GM12878 (cell line): ENCODE measurements at regions not wholly inside any gene's neighbourhood (a gene's known extent, or its start where the extent isn't known, plus 50 kb on each side); places are given as distances from the start of the nearest gene placed in this dataset.

ENCODE experiments used
- ATAC-seq: fragments of 200-7000 bp; cut with Tn5 transposase; 3 replicates; pipeline ENCODE4 v1.9.1; 2020; ENCODE audit warnings: mild to moderate bottlenecking, moderate library complexity
- BruUV-seq: library from RNA; stranded (reverse); fragments of 400-500 nt; replicated peaks from 2 replicates; lab custom pipeline; 2021; lab: Mats Ljungman, UMichigan
- CTCF ChIA-PET: fragments of 300-600 bp; sonication (Branson Sonifier 250); formaldehyde crosslinking; extraction: SDS; loops from one replicate; lab custom pipeline; 2021; ENCODE audit warnings: inconsistent platforms; lab: Yijun Ruan, JAX
- POLR2A ChIA-PET: fragments of 350-600 bp; formaldehyde crosslinking; extraction: SDS; loops from one replicate; lab custom pipeline; 2021; ENCODE audit warnings: inconsistent platforms; lab: Charles Lee
- RAD21 ChIA-PET: fragments of 300-600 bp; sonication (Branson Sonifier 250); formaldehyde crosslinking; loops from one replicate; lab custom pipeline; 2023; ENCODE audit warnings: antibody characterized with exemption; ENCODE audit not compliant: unreplicated experiment; lab: Charles Lee
- SMC1A ChIA-PET: fragments of 300-600 bp; sonication (Branson Sonifier 250); formaldehyde crosslinking; loops from one replicate; lab custom pipeline; 2023; ENCODE audit not compliant: unreplicated experiment, uncharacterized antibody; lab: Charles Lee
- DNase-seq: peaks from one replicate; pipeline ENCODE4 v3.0.0-alpha.2; 2011; ENCODE audit warnings: low read depth, low spot score
- FAIRE-seq: peaks from 3 replicates; lab custom pipeline; 2011; peaks lifted over from hg19 to GRCh38; lab: Jason Lieb, UNC
- H2AFZ ChIP-seq: 2 replicates; pipeline ENCODE4 v1.6.0; 2011; ENCODE audit warnings: low read depth, low read length, control low read depth; ENCODE audit not compliant: control insufficient read depth
- H3K27ac ChIP-seq: 2 replicates; pipeline ENCODE4 v1.5.1; 2011; ENCODE audit warnings: control low read depth; ENCODE audit not compliant: control insufficient read depth, insufficient read depth
- H3K27me3 ChIP-seq, 2 experiments: replicated peaks in 1 of 2; 2 replicates each; pipeline versions ENCODE4 v1.6.0 to v1.6.1; 2011; ENCODE audit warnings: low read length in 1 of 2; ENCODE audit not compliant: control insufficient read depth in 2 of 2, insufficient read depth in 2 of 2
- H3K36me3 ChIP-seq, 2 experiments: 2 replicates each; pipeline ENCODE4 v1.5.1; 2011; ENCODE audit warnings: low read length in 1 of 2; ENCODE audit not compliant: control insufficient read depth in 2 of 2, insufficient read depth in 2 of 2
- H3K4me1 ChIP-seq: 2 replicates; pipeline ENCODE4 v1.6.1; 2011; ENCODE audit warnings: mild to moderate bottlenecking, low read length, moderate library complexity, mixed read lengths; ENCODE audit not compliant: control insufficient read depth, insufficient read depth
- H3K4me2 ChIP-seq: 2 replicates; pipeline ENCODE4 v1.6.0; 2011; ENCODE audit warnings: control low read depth; ENCODE audit not compliant: control insufficient read depth, insufficient read depth
- H3K4me3 ChIP-seq: fragments of 200-600 bp; sonication (generic); 2 replicates; pipeline ENCODE4 v1.5.1; 2016
- H3K79me2 ChIP-seq: 2 replicates; pipeline ENCODE4 v1.6.0; 2011; ENCODE audit warnings: low read length; ENCODE audit not compliant: control insufficient read depth, insufficient read depth
- H3K9ac ChIP-seq: 2 replicates; pipeline ENCODE4 v1.8.0; 2011; ENCODE audit warnings: low read length, control low read depth, mixed read lengths; ENCODE audit not compliant: control insufficient read depth, insufficient read depth
- H3K9me3 ChIP-seq: replicated peaks from 3 replicates; pipeline ENCODE4 v1.5.1; 2011; ENCODE audit warnings: mild to moderate bottlenecking, low read length; ENCODE audit not compliant: control insufficient read depth, insufficient read depth
- H4K20me1 ChIP-seq: 2 replicates; pipeline ENCODE4 v1.6.0; 2011; ENCODE audit not compliant: control insufficient read depth, insufficient read depth
- ATF3 ChIP-seq: IDR thresholded peaks from 2 replicates; pipeline ENCODE4 v1.6.1; 2011; ENCODE audit warnings: low read depth, mild to moderate bottlenecking, low read length, moderate library complexity, borderline replicate concordance; ENCODE audit errors: extremely low read depth
- BRCA1 ChIP-seq: IDR thresholded peaks from 2 replicates; pipeline ENCODE4 v1.6.1; 2011; ENCODE audit warnings: low read depth, low read length, improper control_type of control experiment
- CHD2 ChIP-seq: IDR thresholded peaks from 2 replicates; pipeline ENCODE4 v1.6.1; 2011; ENCODE audit warnings: low read depth, low read length, improper control_type of control experiment, borderline replicate concordance
- E2F4 ChIP-seq: IDR thresholded peaks from 2 replicates; pipeline ENCODE4 v1.6.1; 2012; ENCODE audit warnings: low read depth, low read length, improper control_type of control experiment
- IRF4 ChIP-seq: IDR thresholded peaks from 2 replicates; pipeline ENCODE4 v1.6.1; 2011; ENCODE audit warnings: low read depth, low read length
- LARP7 ChIP-seq: fragments of 450-650 bp; IDR thresholded peaks from 2 replicates; pipeline ENCODE4 v1.6.1; 2017; ENCODE audit warnings: mild to moderate bottlenecking
- NKRF ChIP-seq: fragments of 450-650 bp; conservative IDR thresholded peaks from 2 replicates; pipeline ENCODE4 v1.6.1; 2017; ENCODE audit warnings: mild to moderate bottlenecking, moderate library complexity
- RAD51 ChIP-seq: fragments of 450-650 bp; IDR thresholded peaks from 2 replicates; pipeline ENCODE4 v1.6.1; 2016; ENCODE audit warnings: moderate library complexity, mild to moderate bottlenecking, inconsistent platforms
- RB1 ChIP-seq: fragments of 450-650 bp; formaldehyde crosslinking; IDR thresholded peaks from 2 replicates; pipeline ENCODE4 v1.6.1; 2017; ENCODE audit warnings: mild to moderate bottlenecking, borderline replicate concordance
- SKIL ChIP-seq: fragments of 450-650 bp; IDR thresholded peaks from 2 replicates; pipeline ENCODE4 v1.6.1; 2017; ENCODE audit warnings: mild to moderate bottlenecking, low read depth, inconsistent platforms; ENCODE audit not compliant: poor library complexity, severe bottlenecking
- TCF7 ChIP-seq: IDR thresholded peaks from 2 replicates; pipeline ENCODE4 v1.6.1; 2014; ENCODE audit warnings: antibody characterized with exemption, borderline replicate concordance
- ZNF217 ChIP-seq: fragments of 450-650 bp; IDR thresholded peaks from 2 replicates; pipeline ENCODE4 v1.6.1; 2017; ENCODE audit warnings: antibody characterized with exemption, mild to moderate bottlenecking
- ZNF384 ChIP-seq: IDR thresholded peaks from 2 replicates; pipeline ENCODE4 v1.6.1; 2012; ENCODE audit warnings: low read depth, mild to moderate bottlenecking, low read length, improper control_type of control experiment, borderline replicate concordance
- in situ Hi-C: fragments of 300-500 bp; cut with MboI; formaldehyde crosslinking; loops from 9 replicates; pipeline ENCODE4 v1.14.3; 2018; ENCODE audit warnings: mixed read lengths
- intact Hi-C: fragments of 100-400 bp; cut with micrococcal nuclease; formaldehyde crosslinking; loops from one replicate; pipeline ENCODE4 v1.14.2; 2022; ENCODE audit not compliant: unreplicated experiment

GRCh38 chr22:22106855-22107254 is 124.3 kb upstream of the TOP3B start:
- Histone ChIP-seq H3K27me3 (no peaks in the 10 kb centered on the region), H2AFZ (no peak overlapping the region), H3K4me3 (no peak overlapping the region), H3K79me2 (no peaks in the 10 kb centered on the region), H4K20me1 (no peaks in the 10 kb centered on the region), H3K4me2 (no peak overlapping the region), H3K27ac (no peak overlapping the region)
- ATAC-seq (no peak), FAIRE-seq (no peak)
- intact Hi-C loops, result no loop called here
- POLR2A ChIA-PET, result no interaction called here
- TF ChIP-seq E2F4 (no peak), NKRF (no peak), CHD2 (no peak), ZNF217 (no peak), TCF7 (no peak), ATF3 (no peak), ZNF384 (no peak), IRF4 (no peak), RAD51 (no peak), RB1 (no peak), LARP7 (no peak), BRCA1 (no peak), SKIL (no peak)
- TF ChIP-seq, all 136 proteins: peak for 0
- no peaks in the 10 kb centered on the region for H3K9me3 ChIP-seq
- ChIA-PET CTCF (interaction anchor here (0.7 to 6.6 kb wide), 9 partner anchors 12 to 849 kb away, joined by 3 to 104 read pairs (median 5); no protein-coding TSS in a partner anchor), RAD21 (interaction anchor here (1.0 to 3.5 kb wide), 3 partner anchors 29 to 76 kb away, joined by 3 to 11 read pairs (median 6); no protein-coding TSS in a partner anchor), SMC1A (interaction anchor here (1.0 to 7.6 kb wide), 7 partner anchors 8 to 848 kb away, joined by 3 to 87 read pairs (median 5); no protein-coding TSS in a partner anchor)
- BruUV-seq, result no TSS peak
- no peak overlapping the region for H3K9ac ChIP-seq
- no peaks in the 10 kb centered on the region for H3K36me3 ChIP-seq
- DNase-seq, result no peak
- in situ Hi-C loops, result no loop called here
- peaks cover 15% of the 10 kb centered on the region for H3K4me1 ChIP-seq
